Hepatocyte (in vitro differentiated cells): ENCODE measurements at regions not wholly inside any gene's neighbourhood (a gene's known extent, or its start where the extent isn't known, plus 50 kb on each side); places are given as distances from the start of the nearest gene placed in this dataset.

ENCODE experiments used
- DNase-seq: peaks from one replicate; pipeline ENCODE4 v3.0.0-alpha.2; 2016; ENCODE audit warnings: low spot score
- H2AFZ ChIP-seq: fragments of 200-600 bp; sonication (generic); 2 replicates; pipeline ENCODE4 v1.6.0; 2016; ENCODE audit warnings: antibody characterized with exemption, mild to moderate bottlenecking
- H3K27ac ChIP-seq: fragments of 200-600 bp; sonication (generic); 2 replicates; pipeline ENCODE4 v1.5.1; 2016; ENCODE audit warnings: mild to moderate bottlenecking
- H3K27me3 ChIP-seq: fragments of 200-600 bp; sonication (generic); 2 replicates; pipeline ENCODE4 v1.6.1; 2016
- H3K36me3 ChIP-seq: fragments of 200-600 bp; sonication (generic); replicated peaks from 2 replicates; pipeline ENCODE4 v1.5.1; 2016; ENCODE audit warnings: low read depth; ENCODE audit not compliant: insufficient read depth
- H3K4me1 ChIP-seq: fragments of 200-600 bp; sonication (generic); 2 replicates; pipeline ENCODE4 v1.5.1; 2016; ENCODE audit warnings: mild to moderate bottlenecking, moderate library complexity; ENCODE audit not compliant: insufficient read depth
- H3K4me2 ChIP-seq: fragments of 200-600 bp; sonication (generic); 2 replicates; pipeline ENCODE4 v1.6.0; 2016
- H3K4me3 ChIP-seq: fragments of 200-600 bp; sonication (generic); 2 replicates; pipeline ENCODE4 v1.5.1; 2016; ENCODE audit warnings: mild to moderate bottlenecking
- H3K79me2 ChIP-seq: fragments of 200-600 bp; sonication (generic); 2 replicates; pipeline ENCODE4 v1.6.0; 2017; ENCODE audit warnings: mild to moderate bottlenecking
- H3K9me2 ChIP-seq: fragments of 200-600 bp; sonication (generic); replicated peaks from 2 replicates; pipeline ENCODE4 v1.6.0; 2017; ENCODE audit warnings: mild to moderate bottlenecking; ENCODE audit not compliant: insufficient read depth
- H3K9me3 ChIP-seq: fragments of 200-600 bp; sonication (generic); 2 replicates; pipeline ENCODE4 v1.5.1; 2016; ENCODE audit warnings: low read depth, mild to moderate bottlenecking
- H4K20me1 ChIP-seq: fragments of 200-600 bp; sonication (generic); 2 replicates; pipeline ENCODE4 v1.6.0; 2016; ENCODE audit warnings: mild to moderate bottlenecking; ENCODE audit not compliant: insufficient read depth, poor library complexity, severe bottlenecking
- CTCF ChIP-seq: fragments of 200-600 bp; sonication (generic); IDR thresholded peaks from 2 replicates; pipeline ENCODE4 v1.5.1; 2016; ENCODE audit warnings: antibody characterized with exemption, mild to moderate bottlenecking; ENCODE audit not compliant: poor library complexity
- EZH2 ChIP-seq: fragments of 200-600 bp; sonication (generic); IDR thresholded peaks from 2 replicates; pipeline ENCODE4 v1.6.1; 2016; ENCODE audit warnings: antibody characterized with exemption, mild to moderate bottlenecking, borderline replicate concordance
- EZH2phosphoT487 ChIP-seq: fragments of 200-600 bp; sonication (generic); IDR thresholded peaks from one replicate; pipeline ENCODE4 v1.6.1; 2018; ENCODE audit warnings: antibody characterized with exemption, mild to moderate bottlenecking, low read depth, moderate library complexity; ENCODE audit not compliant: unreplicated experiment, severe bottlenecking
- WGBS: methylation state at CpG from one replicate; pipeline ENCODE4 v1.1.6; 2016; ENCODE audit warnings: low lambda C conversion rate; ENCODE audit errors: missing lambda C conversion rate; 5-methylcytosine and 5-hydroxymethylcytosine counted together

DNA sequence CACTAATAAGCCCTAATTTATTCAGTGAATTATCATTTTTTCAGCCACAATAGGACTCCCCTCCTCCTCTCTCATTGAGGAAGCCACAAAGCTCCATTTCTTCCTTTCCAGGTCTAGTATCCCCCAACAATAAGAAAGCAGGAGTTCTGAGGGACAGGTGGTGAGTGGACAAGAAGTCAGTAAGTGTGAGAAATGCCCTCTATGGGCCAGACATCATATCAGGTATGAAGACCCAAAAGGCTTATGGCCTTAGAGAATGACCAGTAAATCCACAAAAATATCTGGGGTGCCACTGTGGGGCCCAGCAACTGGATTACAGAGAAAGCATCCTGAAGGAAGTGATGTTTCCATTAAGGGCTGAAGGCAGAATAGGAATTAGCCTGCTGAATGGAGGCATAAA, 175.7 kb downstream of the TRIM33 start:
- Histone ChIP-seq H3K27me3 (peaks cover 8% of the 10 kb centered on the region), H3K4me1 (no peaks in the 10 kb centered on the region), H4K20me1 (no peaks in the 10 kb centered on the region), H3K36me3 (no peaks in the 10 kb centered on the region), H3K4me3 (no peak overlapping the region), H3K4me2 (no peak overlapping the region), H3K79me2 (no peaks in the 10 kb centered on the region), H2AFZ (no peak overlapping the region), H3K9me2 (no peaks in the 10 kb centered on the region), H3K9me3 (no peaks in the 10 kb centered on the region), H3K27ac (no peak overlapping the region)
- TF ChIP-seq EZH2phosphoT487 (no peak), EZH2 (no peak), CTCF (no peak)
- no peak for DNase-seq

DNA sequence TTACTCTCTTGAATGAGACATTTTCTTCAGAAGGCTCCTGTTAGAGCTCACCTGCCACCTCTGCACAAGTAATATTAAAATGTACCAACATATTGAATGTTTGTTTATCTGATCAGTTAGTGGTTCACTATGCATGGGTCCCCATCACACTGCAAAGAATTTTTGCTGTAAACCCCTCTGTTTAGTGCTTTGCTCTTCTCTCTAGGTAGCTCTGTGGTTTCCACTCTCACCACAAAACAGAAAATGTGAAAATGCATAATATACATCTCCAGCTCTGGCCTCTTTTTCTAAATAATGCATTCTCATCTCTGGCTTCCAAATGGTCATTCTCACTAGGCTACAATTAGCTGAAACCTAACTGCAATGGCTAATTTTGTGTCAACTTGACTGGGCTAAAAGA, 176.7 kb downstream of the TRIM33 start:
- Histone ChIP-seq H2AFZ (no peak overlapping the region), H3K4me1 (no peaks in the 10 kb centered on the region), H3K4me2 (no peak overlapping the region), H3K27me3 (peaks cover 11% of the 10 kb centered on the region), H4K20me1 (no peaks in the 10 kb centered on the region), H3K36me3 (no peaks in the 10 kb centered on the region), H3K9me2 (no peaks in the 10 kb centered on the region), H3K4me3 (no peak overlapping the region), H3K9me3 (no peaks in the 10 kb centered on the region), H3K79me2 (no peaks in the 10 kb centered on the region), H3K27ac (no peak overlapping the region)
- DNase-seq, result no peak
- TF ChIP-seq EZH2, result no peak
- TF ChIP-seq CTCF, result no peak

- Histone ChIP-seq H3K4me1 (no peaks in the 10 kb centered on the region), H3K4me3 (no peak overlapping the region), H3K4me2 (no peak overlapping the region), H3K9me3 (no peaks in the 10 kb centered on the region), H3K9me2 (no peaks in the 10 kb centered on the region), H3K27ac (no peak overlapping the region), H2AFZ (no peak overlapping the region), H4K20me1 (no peaks in the 10 kb centered on the region), H3K79me2 (no peaks in the 10 kb centered on the region), H3K36me3 (no peaks in the 10 kb centered on the region), H3K27me3 (peaks cover 11% of the 10 kb centered on the region)
- no peak for DNase-seq
- WGBS, result 89% methylated on average over 3 of the region's 3 CpGs
- TF ChIP-seq CTCF, result no peak
- no peak for TF ChIP-seq EZH2phosphoT487
- no peak for TF ChIP-seq EZH2
Measured at GRCh38 chr1:114333690-114334089, 177.3 kb downstream of the TRIM33 start.

- Histone ChIP-seq H3K4me2 (no peak overlapping the region), H3K9me3 (no peaks in the 10 kb centered on the region), H3K79me2 (no peaks in the 10 kb centered on the region), H3K27ac (no peak overlapping the region), H3K36me3 (no peaks in the 10 kb centered on the region), H3K27me3 (peaks cover 11% of the 10 kb centered on the region), H3K9me2 (no peaks in the 10 kb centered on the region), H4K20me1 (no peaks in the 10 kb centered on the region), H2AFZ (no peak overlapping the region), H3K4me1 (no peaks in the 10 kb centered on the region), H3K4me3 (no peak overlapping the region)
- DNase-seq, result no peak
- TF ChIP-seq CTCF (no peak), EZH2phosphoT487 (no peak), EZH2 (no peak)
Measured at GRCh38 chr1:114331936-114332335, 178.3 kb upstream of the SYT6 start.
